Neural progenitor cell (in vitro differentiated cells): ENCODE measurements at regions not wholly inside any gene's neighbourhood (a gene's known extent, or its start where the extent isn't known, plus 50 kb on each side); places are given as distances from the start of the nearest gene placed in this dataset.
"Not testable (repeated sequence)": the region's sequence is repeated elsewhere in the genome, so short reads cannot be mapped to it uniquely, and the experiment has no call there.

Experiments
- EZH2phosphoT487 ChIP-seq: fragments of 200-600 bp; sonication (generic); IDR thresholded peaks from 2 replicates; pipeline ENCODE4 v1.6.1; 2017; ENCODE audit warnings: antibody characterized with exemption
- TF ChIP-seq, protein P1 (sequence below): fragments of 200-600 bp; sonication (generic); IDR thresholded peaks from 2 replicates; pipeline ENCODE4 v1.5.1; 2017; ENCODE audit warnings: antibody characterized with exemption, mild to moderate bottlenecking

DNA sequence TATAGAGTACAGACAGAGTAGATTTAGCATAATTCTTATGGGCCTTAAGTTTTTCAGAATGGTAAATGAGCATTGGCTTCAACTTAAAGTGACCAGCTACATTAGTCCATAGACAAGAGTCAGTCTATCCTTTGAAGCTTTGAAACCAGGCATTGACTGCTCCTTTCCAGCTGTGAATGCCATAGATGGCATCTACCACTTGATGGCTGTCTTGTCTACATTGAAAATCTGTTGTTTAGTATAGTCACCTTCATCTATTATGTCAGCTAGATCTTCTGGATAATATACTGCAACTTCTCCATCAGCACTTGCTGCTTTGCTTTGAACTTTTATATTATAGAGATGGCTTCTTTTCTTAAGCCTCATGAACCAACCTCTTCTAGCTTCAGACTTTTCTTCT lies 146.1 kb upstream of the FOLH1 start:
- TF ChIP-seq, protein P1, sequence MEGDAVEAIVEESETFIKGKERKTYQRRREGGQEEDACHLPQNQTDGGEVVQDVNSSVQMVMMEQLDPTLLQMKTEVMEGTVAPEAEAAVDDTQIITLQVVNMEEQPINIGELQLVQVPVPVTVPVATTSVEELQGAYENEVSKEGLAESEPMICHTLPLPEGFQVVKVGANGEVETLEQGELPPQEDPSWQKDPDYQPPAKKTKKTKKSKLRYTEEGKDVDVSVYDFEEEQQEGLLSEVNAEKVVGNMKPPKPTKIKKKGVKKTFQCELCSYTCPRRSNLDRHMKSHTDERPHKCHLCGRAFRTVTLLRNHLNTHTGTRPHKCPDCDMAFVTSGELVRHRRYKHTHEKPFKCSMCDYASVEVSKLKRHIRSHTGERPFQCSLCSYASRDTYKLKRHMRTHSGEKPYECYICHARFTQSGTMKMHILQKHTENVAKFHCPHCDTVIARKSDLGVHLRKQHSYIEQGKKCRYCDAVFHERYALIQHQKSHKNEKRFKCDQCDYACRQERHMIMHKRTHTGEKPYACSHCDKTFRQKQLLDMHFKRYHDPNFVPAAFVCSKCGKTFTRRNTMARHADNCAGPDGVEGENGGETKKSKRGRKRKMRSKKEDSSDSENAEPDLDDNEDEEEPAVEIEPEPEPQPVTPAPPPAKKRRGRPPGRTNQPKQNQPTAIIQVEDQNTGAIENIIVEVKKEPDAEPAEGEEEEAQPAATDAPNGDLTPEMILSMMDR: not testable (repeated sequence)
- TF ChIP-seq EZH2phosphoT487: not testable (repeated sequence)
